Right lobe of liver (tissue), 6 donors: ENCODE measurements at regions not wholly inside any gene's neighbourhood (a gene's known extent, or its start where the extent isn't known, plus 50 kb on each side); places are given as distances from the start of the nearest gene placed in this dataset.

Experiments used
- ATAC-seq, 4 donors: fragments of 200-7000 bp; cut with Tn5 transposase; one replicate each; pipeline ENCODE4 v1.9.1; 2020; ENCODE audit warnings: mild to moderate bottlenecking in 4 of 4, moderate library complexity in 4 of 4
- DNase-seq, 3 donors: peaks; one replicate each; pipeline ENCODE4 v3.0.0-alpha.2; 2020
- H3K27ac ChIP-seq, 3 donors: fragments of 200-600 bp; one replicate each; pipeline ENCODE4 v1.8.0; 2022
- H3K27me3 ChIP-seq, 2 donors: fragments of 200-600 bp; one replicate each; pipeline ENCODE4 v1.8.0; 2022
- H3K36me3 ChIP-seq, 4 donors: fragments of 200-600 bp; sonication (generic) in 1 of 4; one replicate each; pipeline versions ENCODE4 v1.5.1 to v1.8.0; 2017 to 2022; ENCODE audit warnings: control low read depth in 1 of 4
- H3K4me1 ChIP-seq, 4 donors: fragments of 200-600 bp; sonication (generic) in 1 of 4; one replicate each; pipeline versions ENCODE4 v1.5.1 to v1.8.0; 2017 to 2022; ENCODE audit warnings: control low read depth in 1 of 4
- H3K4me3 ChIP-seq, 3 donors: fragments of 200-600 bp; one replicate each; pipeline ENCODE4 v1.8.0; 2022
- H3K9me3 ChIP-seq, 4 donors: fragments of 200-600 bp; sonication (generic) in 1 of 4; one replicate each; pipeline versions ENCODE4 v1.5.1 to v1.8.0; 2017 to 2022; ENCODE audit warnings: control low read depth in 1 of 4
- CTCF ChIP-seq, 4 donors: fragments of 200-600 bp in 3 of 4; fragments of 450-650 bp in 1 of 4; IDR thresholded peaks; one replicate each; pipeline versions ENCODE4 v1.5.1 to v1.8.0; 2016 to 2022; ENCODE audit warnings: antibody characterized with exemption in 4 of 4, mild to moderate bottlenecking in 2 of 4
- POLR2A ChIP-seq: fragments of 450-650 bp; IDR thresholded peaks from one replicate; pipeline ENCODE4 v1.6.1; 2017; ENCODE audit warnings: antibody characterized with exemption, mild to moderate bottlenecking
- WGBS: methylation state at CpG from one replicate; pipeline ENCODE4 v1.1.6; 2018; ENCODE audit warnings: low coverage, low lambda C conversion rate; ENCODE audit not compliant: insufficient coverage; ENCODE audit errors: missing lambda C conversion rate; 5-methylcytosine and 5-hydroxymethylcytosine counted together
- intact Hi-C, 2 donors: fragments of 100-400 bp; cut with DNase I; formaldehyde crosslinking; loops; one replicate each; pipeline versions ENCODE4 v1.11.2 to v1.14.1; 2022
- donor health status: DM: no; HTN: yes; CAD: no.
- donor health status: DM: no; HTN: no; CAD: no.
- donor health status: DM: no; HTN: no; CAD: no.
- donor health status: DM: no; HTN: yes; CAD: no.
- donor health status: DM: no; HTN: yes; CAD: no.

- no peaks in the 10 kb centered on the region for H3K9me3 ChIP-seq
- ATAC-seq: no peak
- DNase-seq: no peak
- H3K36me3 ChIP-seq: no peaks in the 10 kb centered on the region
- H3K4me1 ChIP-seq: no peaks in the 10 kb centered on the region
- 89% methylated on average over 3 of the region's 6 CpGs for WGBS
- H3K27me3 ChIP-seq: no peaks in the 10 kb centered on the region
- intact Hi-C loops: no loop called here
- TF ChIP-seq POLR2A: no peak
- no peak overlapping the region for H3K27ac ChIP-seq
- no peak overlapping the region for H3K4me3 ChIP-seq
Measured at GRCh38 chr2:8154936-8155335, 526.9 kb upstream of the ID2 start.

GRCh38 chr2:8157621-8158430, 524.0 kb upstream of the ID2 start:
- Histone ChIP-seq H3K27ac (no peak overlapping the region), H3K36me3 (no peaks in the 10 kb centered on the region), H3K4me3 (no peak overlapping the region), H3K27me3 (no peaks in the 10 kb centered on the region), H3K4me1 (no peaks in the 10 kb centered on the region), H3K9me3 (no peaks in the 10 kb centered on the region)
- TF ChIP-seq CTCF (IDR thresholded peaks at IDR 0.05): no peak
- TF ChIP-seq POLR2A: no peak
- no peak for ATAC-seq
- intact Hi-C loops: no loop called here
- DNase-seq: no peak
- 89% methylated on average over 16 of the region's 17 CpGs for WGBS

- no peaks in the 10 kb centered on the region for H3K9me3 ChIP-seq
- H3K36me3 ChIP-seq: no peaks in the 10 kb centered on the region
- no peak for DNase-seq
- intact Hi-C loops: no loop called here
- H3K27me3 ChIP-seq: no peaks in the 10 kb centered on the region
- peak in 1 of 4 donors; percentile 20 for TF ChIP-seq CTCF (IDR thresholded peaks at IDR 0.05)
- TF ChIP-seq POLR2A: no peak
- H3K27ac ChIP-seq: no peak overlapping the region
- no peaks in the 10 kb centered on the region for H3K4me1 ChIP-seq
- peak in 3 of 4 donors; percentile 25 to 79 (median 71) for ATAC-seq
- no peak overlapping the region for H3K4me3 ChIP-seq
- 79% methylated on average over 6 of the region's 6 CpGs for WGBS
Measured at GRCh38 chr2:8158711-8159110, 523.1 kb upstream of the ID2 start.

- no peaks in the 10 kb centered on the region for H3K9me3 ChIP-seq
- no peaks in the 10 kb centered on the region for H3K4me1 ChIP-seq
- DNase-seq (no peak), ATAC-seq (no peak)
- intact Hi-C loops: no loop called here
- no peak overlapping the region for H3K27ac ChIP-seq
- 82% methylated on average over 8 of the region's 13 CpGs for WGBS
- no peaks in the 10 kb centered on the region for H3K27me3 ChIP-seq
- TF ChIP-seq CTCF (IDR thresholded peaks at IDR 0.05) (no peak), POLR2A (no peak)
- H3K4me3 ChIP-seq: no peak overlapping the region
- no peaks in the 10 kb centered on the region for H3K36me3 ChIP-seq
Measured at GRCh38 chr2:8159211-8159965, 522.5 kb upstream of the ID2 start.

- no peaks in the 10 kb centered on the region for H3K27me3 ChIP-seq
- TF ChIP-seq CTCF (IDR thresholded peaks at IDR 0.05) (no peak), POLR2A (no peak)
- whole genome bisulfite sequencing: 65% methylated on average over 3 of the region's 4 CpGs
- intact Hi-C loops: no loop called here
- no peak for ATAC-seq
- DNase-seq: no peak
- H3K4me3 ChIP-seq: no peak overlapping the region
- H3K27ac ChIP-seq: no peak overlapping the region
- no peaks in the 10 kb centered on the region for H3K4me1 ChIP-seq
- no peaks in the 10 kb centered on the region for H3K36me3 ChIP-seq
- H3K9me3 ChIP-seq: no peaks in the 10 kb centered on the region
Measured at GRCh38 chr2:8159966-8160603, 521.8 kb upstream of the ID2 start.
